ENCODE measurements at regions not wholly inside any gene's neighbourhood (a gene's known extent, or its start where the extent isn't known, plus 50 kb on each side); places are given as distances from the start of the nearest gene placed in this dataset.

- TF ChIP-seq CTCF (IDR thresholded peaks at IDR 0.05): no peak
- no peak for TF ChIP-seq POLR2A (IDR thresholded peaks at IDR 0.05)
Measured at GRCh38 chr14:52190337-52190931, 77.1 kb upstream of the PTGDR start.
